Kidney (tissue), 13 donors: ENCODE measurements at regions not wholly inside any gene's neighbourhood (a gene's known extent, or its start where the extent isn't known, plus 50 kb on each side); places are given as distances from the start of the nearest gene placed in this dataset.

ENCODE experiments used
- DNase-seq, 5 donors: peaks; one replicate each; pipeline ENCODE4 v3.0.0-alpha.2; 2013 to 2020
- FAIRE-seq: peaks from 2 replicates; lab custom pipeline; 2012; peaks lifted over from hg19 to GRCh38; lab: Jason Lieb, UNC
- H3K27ac ChIP-seq, 2 donors: one replicate each; pipeline ENCODE4 v1.7.0; 2013; ENCODE audit warnings: low read depth in 2 of 2, low read length in 2 of 2, inconsistent platforms in 1 of 2
- H3K27me3 ChIP-seq: one replicate; pipeline ENCODE4 v1.7.1; 2013; ENCODE audit warnings: low read length, inconsistent platforms; ENCODE audit not compliant: control insufficient read depth, insufficient read depth
- H3K36me3 ChIP-seq, 3 donors: one replicate each; pipeline versions ENCODE4 v1.7.0 to v1.7.1; 2013; ENCODE audit warnings: low read length in 3 of 3, control low read depth in 1 of 3, inconsistent platforms in 1 of 3; ENCODE audit not compliant: insufficient read depth in 3 of 3, control insufficient read depth in 2 of 3
- H3K4me1 ChIP-seq, 3 donors: one replicate each; pipeline versions ENCODE4 v1.7.0 to v1.7.1; 2013; ENCODE audit warnings: low read length in 3 of 3, inconsistent platforms in 1 of 3, low read depth in 1 of 3; ENCODE audit not compliant: control insufficient read depth in 2 of 3, insufficient read depth in 2 of 3
- H3K4me3 ChIP-seq, 3 donors: one replicate each; pipeline versions ENCODE4 v1.7.0 to v1.8.1; 2013; ENCODE audit warnings: low read length in 3 of 3, control low read depth in 1 of 3, inconsistent platforms in 1 of 3
- H3K9ac ChIP-seq, 3 donors: one replicate each; pipeline versions ENCODE4 v1.7.0 to v1.7.1; 2013; ENCODE audit warnings: low read length in 3 of 3, control low read depth in 1 of 3, inconsistent platforms in 1 of 3
- H3K9me3 ChIP-seq, 3 donors: one replicate each; pipeline versions ENCODE4 v1.7.0 to v1.7.1; 2013; ENCODE audit warnings: low read length in 3 of 3, control low read depth in 1 of 3, inconsistent platforms in 1 of 3; ENCODE audit not compliant: control insufficient read depth in 2 of 3, insufficient read depth in 1 of 3
- CTCF ChIP-seq: IDR thresholded peaks from 3 replicates; pipeline ENCODE4 v1.5.1; 2012; ENCODE audit warnings: mild to moderate bottlenecking, moderate library complexity, borderline replicate concordance; ENCODE audit not compliant: insufficient read depth; ENCODE audit errors: extremely low read depth
- intact Hi-C: fragments of 100-400 bp; cut with DNase I; formaldehyde crosslinking; loops from one replicate; pipeline ENCODE4 v1.11.1; 2022
- donor health status: control.
- donor health status: control.
- donor health status: control.
- donor health status: control.
- donor health status: control.
- donor health status: DM: yes; HTN: yes; CAD: no.
- donor health status: Normal renal cell carcinoma (clear cell type).

- H3K4me3 ChIP-seq = no peak overlapping the region
- H3K9me3 ChIP-seq = no peaks in the 10 kb centered on the region
- no peak overlapping the region for H3K27ac ChIP-seq
- no peaks in the 10 kb centered on the region for H3K27me3 ChIP-seq
- H3K4me1 ChIP-seq = no peaks in the 10 kb centered on the region
- FAIRE-seq (no peak), DNase-seq (no peak)
- peaks cover 0 to 5% (median 0%) of the 10 kb centered on the region in 3 donors for H3K36me3 ChIP-seq
- intact Hi-C loops = no loop called here
- TF ChIP-seq CTCF = no peak
- H3K9ac ChIP-seq = no peak overlapping the region
Measured at GRCh38 chr14:101062601-101063000, 159.1 kb upstream of the RTL1 start.

GRCh38 chr14:101063121-101063520, 159.6 kb upstream of the RTL1 start:
- Histone ChIP-seq H3K4me1 (no peaks in the 10 kb centered on the region), H3K27me3 (no peaks in the 10 kb centered on the region), H3K36me3 (peaks cover 0 to 5% (median 0%) of the 10 kb centered on the region in 3 donors), H3K4me3 (no peak overlapping the region), H3K9ac (no peak overlapping the region), H3K27ac (no peak overlapping the region), H3K9me3 (no peaks in the 10 kb centered on the region)
- intact Hi-C loops = no loop called here
- no peak for TF ChIP-seq CTCF
- FAIRE-seq = no peak
- DNase-seq = no peak

GRCh38 chr14:101064121-101064661, 160.7 kb upstream of the RTL1 start:
- DNase-seq = peak in 4 of 5 donors; percentile 24 to 64 (median 26)
- Histone ChIP-seq H3K9me3 (no peaks in the 10 kb centered on the region), H3K36me3 (peaks cover 0 to 5% (median 0%) of the 10 kb centered on the region in 3 donors), H3K4me3 (no peak overlapping the region), H3K27ac (no peak overlapping the region), H3K9ac (no peak overlapping the region), H3K27me3 (no peaks in the 10 kb centered on the region), H3K4me1 (no peaks in the 10 kb centered on the region)
- FAIRE-seq = no peak
- no peak for TF ChIP-seq CTCF
- intact Hi-C loops = no loop called here

GRCh38 chr14:101064718-101065117, 161.2 kb upstream of the RTL1 start:
- no peaks in the 10 kb centered on the region for H3K27me3 ChIP-seq
- no peak overlapping the region for H3K9ac ChIP-seq
- intact Hi-C loops = no loop called here
- H3K27ac ChIP-seq = no peak overlapping the region
- peaks cover 0 to 5% (median 0%) of the 10 kb centered on the region in 3 donors for H3K36me3 ChIP-seq
- H3K9me3 ChIP-seq = no peaks in the 10 kb centered on the region
- FAIRE-seq (no peak), DNase-seq (peak in 2 of 5 donors; percentile 16 to 37)
- TF ChIP-seq CTCF = no peak
- no peaks in the 10 kb centered on the region for H3K4me1 ChIP-seq
- H3K4me3 ChIP-seq = no peak overlapping the region
